ENCODE measurements at regions not wholly inside any gene's neighbourhood (a gene's known extent, or its start where the extent isn't known, plus 50 kb on each side); places are given as distances from the start of the nearest gene placed in this dataset.
A peak's percentile ranks its signal among the peaks of the same experiment; 100 is the strongest.

DNA sequence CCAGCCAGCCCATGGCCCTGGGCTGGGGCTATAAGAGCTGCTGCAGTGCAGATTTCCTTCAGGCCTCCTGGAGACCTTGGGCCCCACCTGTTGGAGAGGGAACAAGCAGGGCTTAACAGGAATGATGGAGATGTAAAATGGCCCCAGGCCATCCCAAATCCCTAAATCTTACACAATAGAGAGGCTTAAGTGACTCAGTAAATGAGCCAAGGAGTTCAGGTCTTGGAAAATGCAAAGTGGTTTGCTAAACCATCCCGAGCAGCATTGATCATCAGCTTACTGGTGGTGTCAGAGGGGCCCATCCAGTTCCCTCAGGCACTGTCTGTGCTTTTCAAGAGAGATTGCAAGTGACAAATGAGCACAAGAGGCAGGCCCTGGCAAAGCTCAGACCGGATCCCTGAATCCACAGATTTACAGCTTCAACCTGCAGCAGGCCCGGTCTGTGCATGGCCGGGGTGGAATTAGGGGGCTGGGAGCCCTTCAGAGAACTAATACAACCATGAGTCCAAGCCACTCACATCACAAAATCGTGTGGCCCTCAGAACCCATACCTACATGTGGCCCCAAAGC lies 325.4 kb downstream of the UACA start:
- H2AFZ ChIP-seq (ENCODE audit: low read depth, low read length, poor library complexity, severe bottlenecking), result no peak overlapping the region
- no peak overlapping the region for H3K9ac ChIP-seq (ENCODE audit: low read length)
- TF ChIP-seq, protein P1, sequence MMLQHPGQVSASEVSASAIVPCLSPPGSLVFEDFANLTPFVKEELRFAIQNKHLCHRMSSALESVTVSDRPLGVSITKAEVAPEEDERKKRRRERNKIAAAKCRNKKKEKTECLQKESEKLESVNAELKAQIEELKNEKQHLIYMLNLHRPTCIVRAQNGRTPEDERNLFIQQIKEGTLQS (IDR thresholded peaks at IDR 0.05), result no peak
- 0 out of 2 replicates have a peak, but pooled peaks have one; percentile 4 for TF ChIP-seq RAD21 (IDR thresholded peaks at IDR 0.05; ENCODE audit: low read depth)
- H3K4me3 ChIP-seq (replicated peaks in 1 of 2; ENCODE audit: low read depth in 1 of 2, low read length in 2 of 2), result no peak overlapping the region
- H3K79me2 ChIP-seq (ENCODE audit: insufficient read depth, low read length), result no peaks in the 10 kb centered on the region
- H3K4me1 ChIP-seq (ENCODE audit: control insufficient read depth in 1 of 2, insufficient read depth in 2 of 2, low read length in 2 of 2), result no peaks in the 10 kb centered on the region
- no peaks in the 10 kb centered on the region for H3K36me3 ChIP-seq (ENCODE audit: control insufficient read depth in 1 of 2, insufficient read depth in 2 of 2, low read length in 2 of 2)
- intact Hi-C loops (cut with micrococcal nuclease), result no loop called here
- POLR2A ChIA-PET, result no interaction called here
- no TSS peak for BruUV-seq (replicated peaks)
- no peak overlapping the region for H3K4me2 ChIP-seq (ENCODE audit: low read length)
- H3K9me2 ChIP-seq (ENCODE audit: insufficient read depth), result no peaks in the 10 kb centered on the region
- no peaks in the 10 kb centered on the region for H4K20me1 ChIP-seq (ENCODE audit: insufficient read depth)
- RAD21 ChIA-PET (ENCODE audit: low non-redundant PET in 1 of 2, low total read pairs in 2 of 2, uncharacterized antibody in 2 of 2, unreplicated experiment in 2 of 2), result no interaction called here
- H3K27me3 ChIP-seq (ENCODE audit: insufficient read depth, low read length), result peaks cover 12% of the 10 kb centered on the region; the same call in 1 of the 2 replicates
- CTCF ChIA-PET, result no interaction called here
- ATAC-seq (no peak), DNase-seq (ENCODE audit: low read depth, low spot score) (no peak)
- no peaks in the 10 kb centered on the region for H3K9me3 ChIP-seq (ENCODE audit: control insufficient read depth in 1 of 2, insufficient read depth in 1 of 2, low read depth in 1 of 2, low read length in 2 of 2)
- H3K27ac ChIP-seq (ENCODE audit: low read depth, low read length), result no peak overlapping the region

DNA sequence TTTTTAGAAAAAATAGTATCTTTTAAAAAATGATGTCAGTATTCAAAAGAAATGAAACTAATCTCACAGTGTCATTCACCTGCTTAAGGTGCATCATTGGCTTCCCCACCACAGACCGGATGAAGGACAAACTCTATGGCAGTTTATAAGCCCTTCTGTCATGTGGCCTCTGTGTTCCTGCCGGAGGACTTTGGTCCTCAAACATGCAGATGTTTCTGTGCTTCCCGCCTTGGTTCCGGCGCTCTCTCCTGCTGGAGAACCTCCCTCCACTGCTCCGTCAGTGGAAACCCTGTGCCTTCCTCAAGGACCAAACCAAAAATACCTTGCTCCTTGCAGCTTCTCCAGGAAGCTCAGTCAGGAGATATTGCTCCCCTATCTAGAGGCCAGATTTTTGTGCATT lies 326.3 kb downstream of the UACA start:
- no peaks in the 10 kb centered on the region for H4K20me1 ChIP-seq (ENCODE audit: insufficient read depth)
- no peak overlapping the region for H3K9ac ChIP-seq (ENCODE audit: low read length)
- ATAC-seq, result no peak
- no peaks in the 10 kb centered on the region for H3K36me3 ChIP-seq (ENCODE audit: control insufficient read depth in 1 of 2, insufficient read depth in 2 of 2, low read length in 2 of 2)
- no peak overlapping the region for H3K4me2 ChIP-seq (ENCODE audit: low read length)
- intact Hi-C loops (cut with micrococcal nuclease), result no loop called here
- ChIA-PET RAD21 (ENCODE audit: low non-redundant PET in 1 of 2, low total read pairs in 2 of 2, uncharacterized antibody in 2 of 2, unreplicated experiment in 2 of 2) (no interaction called here), POLR2A (no interaction called here), CTCF (no interaction called here)
- DNase-seq (ENCODE audit: low read depth, low spot score), result no peak
- H3K79me2 ChIP-seq (ENCODE audit: insufficient read depth, low read length), result no peaks in the 10 kb centered on the region
- TF ChIP-seq CBX3 (IDR thresholded peaks at IDR 0.05; ENCODE audit: low read depth) (no peak), FOSL1 (IDR thresholded peaks at IDR 0.05; ENCODE audit: low read depth) (no peak), POLR2A (IDR thresholded peaks at IDR 0.05; ENCODE audit: borderline replicate concordance, extremely low read depth, insufficient read depth, insufficient read length) (no peak), TCF7L2 (IDR thresholded peaks at IDR 0.05; ENCODE audit: borderline replicate concordance, extremely low read depth, insufficient read depth, insufficient read length) (no peak), POLR2AphosphoS5 (IDR thresholded peaks at IDR 0.05; ENCODE audit: low read depth, low read length) (no peak), JUND (IDR thresholded peaks at IDR 0.05) (no peak), EZH2 (IDR thresholded peaks at IDR 0.05) (no peak), SP1 (IDR thresholded peaks at IDR 0.05; ENCODE audit: low read depth) (no peak)
- TF ChIP-seq, protein P2, sequence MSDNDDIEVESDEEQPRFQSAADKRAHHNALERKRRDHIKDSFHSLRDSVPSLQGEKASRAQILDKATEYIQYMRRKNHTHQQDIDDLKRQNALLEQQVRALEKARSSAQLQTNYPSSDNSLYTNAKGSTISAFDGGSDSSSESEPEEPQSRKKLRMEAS (IDR thresholded peaks at IDR 0.05), result no peak
- peaks cover 4% of the 10 kb centered on the region; the same call in 1 of the 2 replicates for H3K27me3 ChIP-seq (ENCODE audit: insufficient read depth, low read length)
- H3K4me1 ChIP-seq (ENCODE audit: control insufficient read depth in 1 of 2, insufficient read depth in 2 of 2, low read length in 2 of 2), result no peaks in the 10 kb centered on the region
- no peaks in the 10 kb centered on the region for H3K9me3 ChIP-seq (ENCODE audit: control insufficient read depth in 1 of 2, insufficient read depth in 1 of 2, low read depth in 1 of 2, low read length in 2 of 2)
- no TSS peak for BruUV-seq (replicated peaks)
- no peaks in the 10 kb centered on the region for H3K9me2 ChIP-seq (ENCODE audit: insufficient read depth)
- no peak overlapping the region for H2AFZ ChIP-seq (ENCODE audit: low read depth, low read length, poor library complexity, severe bottlenecking)
- H3K4me3 ChIP-seq (replicated peaks in 1 of 2; ENCODE audit: low read depth in 1 of 2, low read length in 2 of 2), result no peak overlapping the region
- H3K27ac ChIP-seq (ENCODE audit: low read depth, low read length), result no peak overlapping the region
